GM12873 (cell line): ENCODE measurements at regions not wholly inside any gene's neighbourhood (a gene's known extent, or its start where the extent isn't known, plus 50 kb on each side); places are given as distances from the start of the nearest gene placed in this dataset.

Experiments
- CTCF ChIP-seq: IDR thresholded peaks from 2 replicates; pipeline ENCODE4 v1.5.1; 2012; ENCODE audit warnings: low read depth, mild to moderate bottlenecking, moderate library complexity, low read length, control low read depth; ENCODE audit not compliant: insufficient read depth; ENCODE audit errors: missing control alignments

GRCh38 chr7:52639126-52639525 lies 396.3 kb upstream of the POM121L12 start:
- no peak for TF ChIP-seq CTCF

GRCh38 chr7:52635021-52635420 lies 400.4 kb upstream of the POM121L12 start:
- TF ChIP-seq CTCF = no peak

GRCh38 chr7:52620849-52621248 lies 414.6 kb upstream of the POM121L12 start:
- TF ChIP-seq CTCF = no peak

- no peak for TF ChIP-seq CTCF
These were observed 418.9 kb upstream of the POM121L12 start for GRCh38 chr7:52616552-52616951.

- TF ChIP-seq CTCF = no peak
These were observed 420.3 kb upstream of the POM121L12 start for GRCh38 chr7:52615021-52615695.

GRCh38 chr7:52609511-52609910 lies 425.9 kb upstream of the POM121L12 start:
- no peak for TF ChIP-seq CTCF

- no peak for TF ChIP-seq CTCF
These were observed 442.7 kb upstream of the POM121L12 start for GRCh38 chr7:52592698-52593097.
